Neural cell (in vitro differentiated cells): ENCODE measurements at regions not wholly inside any gene's neighbourhood (a gene's known extent, or its start where the extent isn't known, plus 50 kb on each side); places are given as distances from the start of the nearest gene placed in this dataset.

Source experiments
- H2AFZ ChIP-seq: fragments of 200-600, 300-800 bp; sonication (generic), shearing (Covaris generic); 2 replicates; pipeline ENCODE4 v1.6.0; 2014; ENCODE audit warnings: low read depth, mild to moderate bottlenecking, antibody characterized with exemption, low read length, moderate library complexity
- H3F3A ChIP-seq: fragments of 200-600 bp; shearing (Covaris generic); 2 replicates; pipeline ENCODE4 v1.6.1; 2016; ENCODE audit warnings: mild to moderate bottlenecking, moderate library complexity, mixed read lengths, antibody characterized with exemption, low read length; ENCODE audit not compliant: insufficient read depth, poor library complexity, severe bottlenecking
- H3K27ac ChIP-seq: fragments of 200-600, 300-800 bp; sonication (generic), shearing (Covaris generic); 2 replicates; pipeline ENCODE4 v1.5.1; 2014; ENCODE audit warnings: mild to moderate bottlenecking, low read length, moderate library complexity
- H3K27me3 ChIP-seq: fragments of 300-800, 200-600 bp; sonication (generic), shearing (Covaris generic); 2 replicates; pipeline ENCODE4 v1.6.0; 2014; ENCODE audit warnings: mild to moderate bottlenecking, low read depth, low read length, moderate library complexity; ENCODE audit not compliant: insufficient read depth
- H3K36me3 ChIP-seq: fragments of 300-800, 200-600 bp; sonication (generic), shearing (Covaris generic); 2 replicates; pipeline ENCODE4 v1.5.1; 2014; ENCODE audit warnings: mild to moderate bottlenecking, antibody characterized with exemption, low read length, moderate library complexity; ENCODE audit not compliant: insufficient read depth
- H3K4me2 ChIP-seq: fragments of 300-800, 200-600 bp; sonication (generic), shearing (Covaris generic); 2 replicates; pipeline ENCODE4 v1.6.0; 2014; ENCODE audit warnings: mild to moderate bottlenecking, low read length
- H3K4me3 ChIP-seq: fragments of 300-800, 200-600 bp; sonication (generic), shearing (Covaris generic); 2 replicates; pipeline ENCODE4 v1.5.1; 2014; ENCODE audit warnings: mild to moderate bottlenecking, low read length, moderate library complexity
- H3K79me2 ChIP-seq: fragments of 200-600 bp; shearing (Covaris generic); replicated peaks from 2 replicates; pipeline ENCODE4 v1.6.0; 2014; ENCODE audit warnings: mild to moderate bottlenecking, low read length, moderate library complexity; ENCODE audit not compliant: insufficient read depth
- H3K9ac ChIP-seq: fragments of 300-800, 200-600 bp; sonication (generic), shearing (Covaris generic); 2 replicates; pipeline ENCODE4 v1.6.1; 2016; ENCODE audit warnings: mild to moderate bottlenecking, low read length, mixed read lengths
- H3K9me2 ChIP-seq: fragments of 200-600 bp; shearing (Covaris generic); 2 replicates; pipeline ENCODE4 v1.6.1; 2016; ENCODE audit warnings: mild to moderate bottlenecking, low read length, mixed read lengths; ENCODE audit not compliant: insufficient read depth
- H3K9me3 ChIP-seq: fragments of 200-600, 300-800 bp; sonication (generic), shearing (Covaris generic); 2 replicates; pipeline ENCODE4 v1.6.1; 2016; ENCODE audit warnings: mild to moderate bottlenecking, mixed run types, low read length, moderate library complexity, mixed read lengths
- H4K20me1 ChIP-seq: fragments of 200-600 bp; shearing (Covaris generic); 2 replicates; pipeline ENCODE4 v1.6.1; 2016; ENCODE audit warnings: mild to moderate bottlenecking, mixed run types; ENCODE audit not compliant: insufficient read depth
- EP300 ChIP-seq: fragments of 450-650 bp; conservative IDR thresholded peaks from 2 replicates; pipeline ENCODE4 v1.6.1; 2014; ENCODE audit warnings: antibody characterized with exemption, mild to moderate bottlenecking, moderate library complexity; ENCODE audit not compliant: poor library complexity, severe bottlenecking
- EZH2 ChIP-seq: fragments of 200-600, 300-800 bp; shearing (Covaris generic), sonication (generic); IDR thresholded peaks from 2 replicates; pipeline ENCODE4 v1.6.1; 2014; ENCODE audit warnings: antibody characterized with exemption, low read length, borderline replicate concordance, mild to moderate bottlenecking; ENCODE audit not compliant: insufficient read depth, poor library complexity, severe bottlenecking
- MXI1 ChIP-seq: fragments of 450-650 bp; conservative IDR thresholded peaks from 2 replicates; pipeline ENCODE4 v1.6.1; 2014; ENCODE audit warnings: antibody characterized with exemption, mild to moderate bottlenecking; ENCODE audit not compliant: poor library complexity, severe bottlenecking
- POLR2AphosphoS5 ChIP-seq: IDR thresholded peaks from 2 replicates; pipeline ENCODE4 v1.6.1; 2012
- RAD21 ChIP-seq: fragments of 450-650 bp; conservative IDR thresholded peaks from 2 replicates; pipeline ENCODE4 v1.6.1; 2014; ENCODE audit warnings: antibody characterized with exemption, mild to moderate bottlenecking, moderate library complexity
- SMC3 ChIP-seq: fragments of 450-650 bp; conservative IDR thresholded peaks from 2 replicates; pipeline ENCODE4 v1.6.1; 2014; ENCODE audit warnings: antibody characterized with exemption, mild to moderate bottlenecking, moderate library complexity; ENCODE audit not compliant: poor library complexity
- TAF1 ChIP-seq: IDR thresholded peaks from 2 replicates; pipeline ENCODE4 v1.6.1; 2012; ENCODE audit warnings: low read depth
- TF ChIP-seq, protein P1 (sequence below): fragments of 450-650 bp; IDR thresholded peaks from 2 replicates; pipeline ENCODE4 v1.5.1; 2014; ENCODE audit warnings: antibody characterized with exemption, mild to moderate bottlenecking, moderate library complexity; ENCODE audit not compliant: poor library complexity, severe bottlenecking
- TF ChIP-seq, protein P2 (sequence below): IDR thresholded peaks from 2 replicates; pipeline ENCODE4 v1.6.1; 2012; ENCODE audit warnings: borderline replicate concordance

- H3K9ac ChIP-seq, result no peak overlapping the region
- no peaks in the 10 kb centered on the region for H3K27me3 ChIP-seq
- no peaks in the 10 kb centered on the region for H3K79me2 ChIP-seq
- no peak overlapping the region for H3K4me3 ChIP-seq
- H3K9me2 ChIP-seq, result no peaks in the 10 kb centered on the region
- H4K20me1 ChIP-seq, result no peaks in the 10 kb centered on the region
- H3K9me3 ChIP-seq, result no peaks in the 10 kb centered on the region
- no peak overlapping the region for H3K4me2 ChIP-seq
- H3K27ac ChIP-seq, result no peak overlapping the region
- TF ChIP-seq TAF1, result no peak
- TF ChIP-seq EP300, result no peak
- TF ChIP-seq EZH2, result no peak
- no peak for TF ChIP-seq MXI1
- TF ChIP-seq SMC3, result no peak
- TF ChIP-seq, protein P1, sequence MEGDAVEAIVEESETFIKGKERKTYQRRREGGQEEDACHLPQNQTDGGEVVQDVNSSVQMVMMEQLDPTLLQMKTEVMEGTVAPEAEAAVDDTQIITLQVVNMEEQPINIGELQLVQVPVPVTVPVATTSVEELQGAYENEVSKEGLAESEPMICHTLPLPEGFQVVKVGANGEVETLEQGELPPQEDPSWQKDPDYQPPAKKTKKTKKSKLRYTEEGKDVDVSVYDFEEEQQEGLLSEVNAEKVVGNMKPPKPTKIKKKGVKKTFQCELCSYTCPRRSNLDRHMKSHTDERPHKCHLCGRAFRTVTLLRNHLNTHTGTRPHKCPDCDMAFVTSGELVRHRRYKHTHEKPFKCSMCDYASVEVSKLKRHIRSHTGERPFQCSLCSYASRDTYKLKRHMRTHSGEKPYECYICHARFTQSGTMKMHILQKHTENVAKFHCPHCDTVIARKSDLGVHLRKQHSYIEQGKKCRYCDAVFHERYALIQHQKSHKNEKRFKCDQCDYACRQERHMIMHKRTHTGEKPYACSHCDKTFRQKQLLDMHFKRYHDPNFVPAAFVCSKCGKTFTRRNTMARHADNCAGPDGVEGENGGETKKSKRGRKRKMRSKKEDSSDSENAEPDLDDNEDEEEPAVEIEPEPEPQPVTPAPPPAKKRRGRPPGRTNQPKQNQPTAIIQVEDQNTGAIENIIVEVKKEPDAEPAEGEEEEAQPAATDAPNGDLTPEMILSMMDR, result no peak
- TF ChIP-seq, protein P2, sequence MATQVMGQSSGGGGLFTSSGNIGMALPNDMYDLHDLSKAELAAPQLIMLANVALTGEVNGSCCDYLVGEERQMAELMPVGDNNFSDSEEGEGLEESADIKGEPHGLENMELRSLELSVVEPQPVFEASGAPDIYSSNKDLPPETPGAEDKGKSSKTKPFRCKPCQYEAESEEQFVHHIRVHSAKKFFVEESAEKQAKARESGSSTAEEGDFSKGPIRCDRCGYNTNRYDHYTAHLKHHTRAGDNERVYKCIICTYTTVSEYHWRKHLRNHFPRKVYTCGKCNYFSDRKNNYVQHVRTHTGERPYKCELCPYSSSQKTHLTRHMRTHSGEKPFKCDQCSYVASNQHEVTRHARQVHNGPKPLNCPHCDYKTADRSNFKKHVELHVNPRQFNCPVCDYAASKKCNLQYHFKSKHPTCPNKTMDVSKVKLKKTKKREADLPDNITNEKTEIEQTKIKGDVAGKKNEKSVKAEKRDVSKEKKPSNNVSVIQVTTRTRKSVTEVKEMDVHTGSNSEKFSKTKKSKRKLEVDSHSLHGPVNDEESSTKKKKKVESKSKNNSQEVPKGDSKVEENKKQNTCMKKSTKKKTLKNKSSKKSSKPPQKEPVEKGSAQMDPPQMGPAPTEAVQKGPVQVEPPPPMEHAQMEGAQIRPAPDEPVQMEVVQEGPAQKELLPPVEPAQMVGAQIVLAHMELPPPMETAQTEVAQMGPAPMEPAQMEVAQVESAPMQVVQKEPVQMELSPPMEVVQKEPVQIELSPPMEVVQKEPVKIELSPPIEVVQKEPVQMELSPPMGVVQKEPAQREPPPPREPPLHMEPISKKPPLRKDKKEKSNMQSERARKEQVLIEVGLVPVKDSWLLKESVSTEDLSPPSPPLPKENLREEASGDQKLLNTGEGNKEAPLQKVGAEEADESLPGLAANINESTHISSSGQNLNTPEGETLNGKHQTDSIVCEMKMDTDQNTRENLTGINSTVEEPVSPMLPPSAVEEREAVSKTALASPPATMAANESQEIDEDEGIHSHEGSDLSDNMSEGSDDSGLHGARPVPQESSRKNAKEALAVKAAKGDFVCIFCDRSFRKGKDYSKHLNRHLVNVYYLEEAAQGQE, result no peak
- TF ChIP-seq POLR2AphosphoS5, result no peak
- no peak for TF ChIP-seq RAD21
- no peaks in the 10 kb centered on the region for H3F3A ChIP-seq
- H2AFZ ChIP-seq, result no peak overlapping the region
- no peaks in the 10 kb centered on the region for H3K36me3 ChIP-seq
Measured at GRCh38 chr17:33901085-33901484, 354.0 kb upstream of the CCL2 start.

- no peak for TF ChIP-seq RAD21
- TF ChIP-seq TAF1, result no peak
- no peak for TF ChIP-seq EZH2
- TF ChIP-seq EP300, result no peak
- TF ChIP-seq SMC3, result no peak
- TF ChIP-seq MXI1, result no peak
- Histone ChIP-seq H3K27ac (no peak overlapping the region), H3K9ac (no peak overlapping the region), H3K9me3 (no peaks in the 10 kb centered on the region), H3K9me2 (no peaks in the 10 kb centered on the region), H3K4me3 (no peak overlapping the region), H3K79me2 (no peaks in the 10 kb centered on the region), H4K20me1 (no peaks in the 10 kb centered on the region), H2AFZ (no peak overlapping the region), H3K4me2 (no peak overlapping the region), H3F3A (no peaks in the 10 kb centered on the region), H3K27me3 (no peaks in the 10 kb centered on the region), H3K36me3 (no peaks in the 10 kb centered on the region)
Measured at GRCh38 chr17:33902901-33903449, 352.1 kb upstream of the CCL2 start.
